Mammary epithelial cell (primary cell): ENCODE measurements at regions not wholly inside any gene's neighbourhood (a gene's known extent, or its start where the extent isn't known, plus 50 kb on each side); places are given as distances from the start of the nearest gene placed in this dataset.

Experiments used
- CTCF ChIP-seq, 2 donors: IDR thresholded peaks in 1 of 2; conservative IDR thresholded peaks in 1 of 2; 2 replicates each; pipeline ENCODE4 v1.5.1; 2011 to 2012; ENCODE audit warnings: inconsistent platforms in 2 of 2, low read length in 2 of 2, mild to moderate bottlenecking in 2 of 2, control low read depth in 1 of 2, low read depth in 1 of 2; ENCODE audit not compliant: insufficient read depth in 1 of 2; ENCODE audit errors: extremely low read depth in 1 of 2
- EZH2 ChIP-seq: IDR thresholded peaks from 2 replicates; pipeline ENCODE4 v1.6.1; 2012; ENCODE audit warnings: low read length, inconsistent platforms, borderline replicate concordance

DNA sequence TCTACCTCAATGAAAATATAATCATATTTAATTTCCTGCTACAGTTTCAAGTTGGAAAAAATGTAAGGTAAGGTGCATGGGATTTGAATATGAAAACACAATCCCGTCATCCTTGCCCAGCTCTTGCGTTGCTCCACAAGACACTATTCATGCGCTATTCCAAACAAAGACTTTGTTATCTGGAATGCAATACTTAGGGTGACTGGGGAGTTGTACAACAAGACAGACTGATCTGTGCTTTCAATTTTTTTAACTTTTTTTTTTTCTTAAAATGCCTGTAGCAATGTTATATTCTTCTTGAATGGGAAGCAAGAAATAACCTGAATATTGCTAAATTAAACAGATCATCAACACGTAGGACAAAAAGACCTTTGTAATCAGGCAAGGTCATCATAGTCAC, 1077.2 kb downstream of the TTLL7 start:
- no peak for TF ChIP-seq CTCF (conservative IDR thresholded peaks at IDR 0.05 in 1 of 2, IDR thresholded peaks at IDR 0.05 in 1 of 2; ENCODE audit: extremely low read depth in 1 of 2, insufficient read depth in 1 of 2, low read depth in 1 of 2, low read length in 2 of 2)
- no peak for TF ChIP-seq EZH2
